ENCODE measurements at regions not wholly inside any gene's neighbourhood (a gene's known extent, or its start where the extent isn't known, plus 50 kb on each side); places are given as distances from the start of the nearest gene placed in this dataset.
A peak's percentile ranks its signal among the peaks of the same experiment; 100 is the strongest.

GRCh38 chr1:193411215-193411614 is 224.8 kb upstream of the B3GALT2 start:
- no peaks in the 10 kb centered on the region for H3K27me3 ChIP-seq (ENCODE audit: insufficient read depth, low read length, poor library complexity)
- no peak for ATAC-seq (ENCODE audit: insufficient read depth, low read depth)

GRCh38 chr1:193408782-193409293 is 222.4 kb upstream of the B3GALT2 start:
- ATAC-seq (ENCODE audit: insufficient read depth, low read depth) = no peak
- H3K79me2 ChIP-seq (ENCODE audit: insufficient read depth, low read length) = no peaks in the 10 kb centered on the region
- no peak overlapping the region for H3K27ac ChIP-seq (ENCODE audit: low read length)
- no peaks in the 10 kb centered on the region for H3K36me3 ChIP-seq (ENCODE audit: insufficient read depth, low read length)
- H2AFZ ChIP-seq (ENCODE audit: low read depth, low read length) = no peak overlapping the region
- DNase-seq = no peak
- no peaks in the 10 kb centered on the region for H3K9me3 ChIP-seq (ENCODE audit: insufficient read depth, low read length, severe bottlenecking)
- no peak overlapping the region for H3K4me3 ChIP-seq (ENCODE audit: low read depth in 1 of 2, low read length in 2 of 2)
- TF ChIP-seq EZH2 (IDR thresholded peaks at IDR 0.05; ENCODE audit: borderline replicate concordance, low read depth, low read length, severe bottlenecking) (no peak), CTCF (IDR thresholded peaks at IDR 0.05; ENCODE audit: borderline replicate concordance, extremely low read depth, low read length, poor library complexity, severe bottlenecking) (no peak)
- H3K9ac ChIP-seq (ENCODE audit: low read depth, low read length) = no peak overlapping the region
- no peaks in the 10 kb centered on the region for H3K27me3 ChIP-seq (ENCODE audit: insufficient read depth, low read length, poor library complexity)
- H3K4me2 ChIP-seq (ENCODE audit: insufficient read depth, low read length) = no peak overlapping the region
- H3K4me1 ChIP-seq (ENCODE audit: insufficient read depth, low read length) = no peaks in the 10 kb centered on the region
- H4K20me1 ChIP-seq (ENCODE audit: insufficient read depth, low read length) = no peaks in the 10 kb centered on the region

More at GRCh38 chr1:193411215-193411614, 224.8 kb upstream of the B3GALT2 start:
- Histone ChIP-seq H3K9ac (ENCODE audit: low read depth, low read length) (no peak overlapping the region), H3K4me1 (ENCODE audit: insufficient read depth, low read length) (no peaks in the 10 kb centered on the region), H3K4me3 (ENCODE audit: low read depth in 1 of 2, low read length in 2 of 2) (no peak overlapping the region), H3K9me3 (ENCODE audit: insufficient read depth, low read length, severe bottlenecking) (no peaks in the 10 kb centered on the region), H3K79me2 (ENCODE audit: insufficient read depth, low read length) (no peaks in the 10 kb centered on the region), H3K36me3 (ENCODE audit: insufficient read depth, low read length) (no peaks in the 10 kb centered on the region), H3K27ac (ENCODE audit: low read length) (no peak overlapping the region), H3K4me2 (ENCODE audit: insufficient read depth, low read length) (no peak overlapping the region), H4K20me1 (ENCODE audit: insufficient read depth, low read length) (no peaks in the 10 kb centered on the region), H2AFZ (ENCODE audit: low read depth, low read length) (no peak overlapping the region)
- TF ChIP-seq CTCF (IDR thresholded peaks at IDR 0.05; ENCODE audit: borderline replicate concordance, extremely low read depth, low read length, poor library complexity, severe bottlenecking) = no peak
- no peak for TF ChIP-seq EZH2 (IDR thresholded peaks at IDR 0.05; ENCODE audit: borderline replicate concordance, low read depth, low read length, severe bottlenecking)
- no peak for DNase-seq

- DNase-seq (no peak), ATAC-seq (ENCODE audit: insufficient read depth, low read depth) (peak; percentile 62; the same call in 1 of the 3 replicates)
- Histone ChIP-seq H3K9me3 (ENCODE audit: insufficient read depth, low read length, severe bottlenecking) (no peaks in the 10 kb centered on the region), H3K4me3 (ENCODE audit: low read depth in 1 of 2, low read length in 2 of 2) (no peak overlapping the region), H3K27ac (ENCODE audit: low read length) (no peak overlapping the region), H3K4me2 (ENCODE audit: insufficient read depth, low read length) (no peak overlapping the region), H3K9ac (ENCODE audit: low read depth, low read length) (no peak overlapping the region), H3K27me3 (ENCODE audit: insufficient read depth, low read length, poor library complexity) (no peaks in the 10 kb centered on the region), H3K79me2 (ENCODE audit: insufficient read depth, low read length) (no peaks in the 10 kb centered on the region), H2AFZ (ENCODE audit: low read depth, low read length) (no peak overlapping the region), H3K36me3 (ENCODE audit: insufficient read depth, low read length) (no peaks in the 10 kb centered on the region), H4K20me1 (ENCODE audit: insufficient read depth, low read length) (no peaks in the 10 kb centered on the region), H3K4me1 (ENCODE audit: insufficient read depth, low read length) (no peaks in the 10 kb centered on the region)
- TF ChIP-seq CTCF (IDR thresholded peaks at IDR 0.05; ENCODE audit: borderline replicate concordance, extremely low read depth, low read length, poor library complexity, severe bottlenecking) (peak; percentile 80), EZH2 (IDR thresholded peaks at IDR 0.05; ENCODE audit: borderline replicate concordance, low read depth, low read length, severe bottlenecking) (no peak)
Observed at GRCh38 chr1:193406901-193407300, 220.5 kb upstream of the B3GALT2 start.

- no peaks in the 10 kb centered on the region for H3K4me1 ChIP-seq (ENCODE audit: insufficient read depth, low read length)
- H3K9ac ChIP-seq (ENCODE audit: low read depth, low read length) = no peak overlapping the region
- no peak overlapping the region for H3K4me2 ChIP-seq (ENCODE audit: insufficient read depth, low read length)
- no peak for TF ChIP-seq CTCF (IDR thresholded peaks at IDR 0.05; ENCODE audit: borderline replicate concordance, extremely low read depth, low read length, poor library complexity, severe bottlenecking)
- TF ChIP-seq EZH2 (IDR thresholded peaks at IDR 0.05; ENCODE audit: borderline replicate concordance, low read depth, low read length, severe bottlenecking) = no peak
- no peaks in the 10 kb centered on the region for H3K36me3 ChIP-seq (ENCODE audit: insufficient read depth, low read length)
- H2AFZ ChIP-seq (ENCODE audit: low read depth, low read length) = no peak overlapping the region
- H3K4me3 ChIP-seq (ENCODE audit: low read depth in 1 of 2, low read length in 2 of 2) = no peak overlapping the region
- no peaks in the 10 kb centered on the region for H3K79me2 ChIP-seq (ENCODE audit: insufficient read depth, low read length)
- ATAC-seq (ENCODE audit: insufficient read depth, low read depth) (no peak), DNase-seq (no peak)
- H3K27ac ChIP-seq (ENCODE audit: low read length) = no peak overlapping the region
- H3K27me3 ChIP-seq (ENCODE audit: insufficient read depth, low read length, poor library complexity) = no peaks in the 10 kb centered on the region
- H3K9me3 ChIP-seq (ENCODE audit: insufficient read depth, low read length, severe bottlenecking) = no peaks in the 10 kb centered on the region
- no peaks in the 10 kb centered on the region for H4K20me1 ChIP-seq (ENCODE audit: insufficient read depth, low read length)
Observed at GRCh38 chr1:193404236-193404635, 217.8 kb upstream of the B3GALT2 start.
